ENCODE measurements at regions not wholly inside any gene's neighbourhood (a gene's known extent, or its start where the extent isn't known, plus 50 kb on each side); places are given as distances from the start of the nearest gene placed in this dataset.

DNA sequence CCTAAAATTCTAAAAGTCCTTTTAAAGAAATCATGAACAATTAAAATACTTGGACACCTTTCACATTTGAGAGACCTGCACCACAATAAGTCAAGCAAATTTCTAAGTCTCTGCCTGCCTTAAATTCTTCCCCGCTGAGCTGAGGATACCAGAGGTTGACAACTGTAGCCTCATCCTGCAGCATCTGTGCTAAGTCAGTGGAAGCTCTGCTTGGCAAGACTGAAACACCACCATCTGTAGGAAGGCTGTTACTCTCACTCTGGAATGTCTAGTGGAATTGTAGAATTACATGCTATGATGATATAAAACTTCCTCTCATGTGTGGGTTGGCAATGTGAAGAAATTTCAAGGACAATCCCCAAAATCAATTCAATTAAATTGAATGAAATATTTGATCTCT is 1756.5 kb downstream of the NCAM2 start:
- H3K4me3 ChIP-seq, result no peak overlapping the region
- no peaks in the 10 kb centered on the region for H3K36me3 ChIP-seq
- 54 to 63% methylated on average over 1 of the region's 1 CpG for WGBS, 2 donors
- peaks cover 0 to 7% (median 0%) of the 10 kb centered on the region in 4 donors for H3K27me3 ChIP-seq
- H3K9me3 ChIP-seq, result no peaks in the 10 kb centered on the region
- ATAC-seq, result no peak
- TF ChIP-seq, protein P1, sequence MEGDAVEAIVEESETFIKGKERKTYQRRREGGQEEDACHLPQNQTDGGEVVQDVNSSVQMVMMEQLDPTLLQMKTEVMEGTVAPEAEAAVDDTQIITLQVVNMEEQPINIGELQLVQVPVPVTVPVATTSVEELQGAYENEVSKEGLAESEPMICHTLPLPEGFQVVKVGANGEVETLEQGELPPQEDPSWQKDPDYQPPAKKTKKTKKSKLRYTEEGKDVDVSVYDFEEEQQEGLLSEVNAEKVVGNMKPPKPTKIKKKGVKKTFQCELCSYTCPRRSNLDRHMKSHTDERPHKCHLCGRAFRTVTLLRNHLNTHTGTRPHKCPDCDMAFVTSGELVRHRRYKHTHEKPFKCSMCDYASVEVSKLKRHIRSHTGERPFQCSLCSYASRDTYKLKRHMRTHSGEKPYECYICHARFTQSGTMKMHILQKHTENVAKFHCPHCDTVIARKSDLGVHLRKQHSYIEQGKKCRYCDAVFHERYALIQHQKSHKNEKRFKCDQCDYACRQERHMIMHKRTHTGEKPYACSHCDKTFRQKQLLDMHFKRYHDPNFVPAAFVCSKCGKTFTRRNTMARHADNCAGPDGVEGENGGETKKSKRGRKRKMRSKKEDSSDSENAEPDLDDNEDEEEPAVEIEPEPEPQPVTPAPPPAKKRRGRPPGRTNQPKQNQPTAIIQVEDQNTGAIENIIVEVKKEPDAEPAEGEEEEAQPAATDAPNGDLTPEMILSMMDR (IDR thresholded peaks at IDR 0.05), result no peak
- intact Hi-C loops (cut with DNase I), result no loop called here
- DNase-seq, result no peak
- H3K4me1 ChIP-seq, result no peaks in the 10 kb centered on the region
- no peak overlapping the region for H3K27ac ChIP-seq
- no peak for FAIRE-seq

- FAIRE-seq, result no peak
- Histone ChIP-seq H3K4me3 (no peak overlapping the region), H3K36me3 (no peaks in the 10 kb centered on the region), H3K27ac (no peak overlapping the region), H3K4me1 (no peaks in the 10 kb centered on the region), H3K27me3 (no peaks in the 10 kb centered on the region), H3K9me3 (no peaks in the 10 kb centered on the region)
- WGBS, 2 donors, result 76 to 88% methylated on average over 1 of the region's 1 CpG
- no peak for DNase-seq
- no peak for ATAC-seq
- intact Hi-C loops (cut with DNase I), result no loop called here
- TF ChIP-seq, protein P1 (IDR thresholded peaks at IDR 0.05), result no peak
Measured at GRCh38 chr21:22758478-22758877, 1760.3 kb downstream of the NCAM2 start.

- H3K27me3 ChIP-seq, result no peaks in the 10 kb centered on the region
- H3K9me3 ChIP-seq, result no peaks in the 10 kb centered on the region
- no peak overlapping the region for H3K27ac ChIP-seq
- intact Hi-C loops (cut with DNase I), result no loop called here
- DNase-seq (no peak), FAIRE-seq (no peak), ATAC-seq (no peak)
- WGBS, 2 donors, result 49 to 63% methylated on average over 2 of the region's 2 CpGs
- no peaks in the 10 kb centered on the region for H3K4me1 ChIP-seq
- no peaks in the 10 kb centered on the region for H3K36me3 ChIP-seq
- no peak overlapping the region for H3K4me3 ChIP-seq
- TF ChIP-seq, protein P1 (IDR thresholded peaks at IDR 0.05), result no peak
Measured at GRCh38 chr21:22762463-22762862, 1764.3 kb downstream of the NCAM2 start.

DNA sequence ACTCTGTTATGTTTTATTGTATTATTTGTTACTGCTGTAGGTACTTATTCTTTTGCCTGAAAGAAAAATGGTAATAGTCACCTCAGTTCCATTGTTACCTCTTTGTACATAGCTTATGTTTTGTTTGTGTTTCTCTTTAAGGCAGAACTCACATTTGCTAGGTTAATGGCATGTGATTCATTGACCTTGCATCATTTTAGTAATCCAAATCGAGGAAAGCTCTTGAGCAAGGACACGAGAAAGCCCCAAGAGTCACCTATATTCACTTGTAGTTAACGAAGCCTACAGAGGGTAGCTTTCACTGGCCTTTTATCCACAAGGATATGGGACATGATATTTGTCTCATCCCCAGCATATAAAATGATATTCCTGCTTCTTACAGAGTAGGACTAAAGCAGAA is 1765.2 kb downstream of the NCAM2 start:
- WGBS, 2 donors, result 36 to 44% methylated on average over 3 of the region's 3 CpGs

DNA sequence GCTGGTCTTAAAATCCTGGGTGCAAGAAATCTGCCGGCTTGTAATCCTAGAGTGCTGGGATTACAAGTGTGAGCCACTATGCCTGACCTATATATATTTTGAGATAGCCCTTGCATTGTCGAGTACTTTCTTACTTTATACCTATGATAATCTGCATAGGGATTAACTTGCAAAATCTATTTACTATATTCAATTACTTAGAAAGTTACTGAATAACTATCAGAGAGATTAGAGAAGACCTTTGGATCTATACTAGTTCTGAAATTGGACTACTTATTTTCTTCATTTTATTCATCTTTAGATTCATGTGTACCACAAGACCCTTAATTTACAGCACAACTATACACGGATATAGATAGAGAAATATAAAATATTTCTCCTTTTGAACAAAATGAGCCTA is 1766.0 kb downstream of the NCAM2 start:
- Histone ChIP-seq H3K4me3 (no peak overlapping the region), H3K9me3 (no peaks in the 10 kb centered on the region), H3K4me1 (no peaks in the 10 kb centered on the region), H3K27ac (no peak overlapping the region), H3K36me3 (no peaks in the 10 kb centered on the region), H3K27me3 (no peaks in the 10 kb centered on the region)
- no peak for ATAC-seq
- no peak for DNase-seq
- FAIRE-seq, result no peak
- 44 to 53% methylated on average over 3 of the region's 3 CpGs for WGBS, 2 donors
- intact Hi-C loops (cut with DNase I), result no loop called here
- TF ChIP-seq, protein P1 (IDR thresholded peaks at IDR 0.05), result no peak

More for the DNA sequence above, 1765.2 kb downstream of the NCAM2 start:
- Histone ChIP-seq H3K4me3 (no peak overlapping the region), H3K4me1 (no peaks in the 10 kb centered on the region), H3K27me3 (no peaks in the 10 kb centered on the region), H3K9me3 (no peaks in the 10 kb centered on the region), H3K27ac (no peak overlapping the region), H3K36me3 (no peaks in the 10 kb centered on the region)
- ATAC-seq (no peak), FAIRE-seq (no peak), DNase-seq (no peak)
- intact Hi-C loops (cut with DNase I), result no loop called here
- TF ChIP-seq, protein P1 (IDR thresholded peaks at IDR 0.05), result no peak
